ENCODE measurements at regions not wholly inside any gene's neighbourhood (a gene's known extent, or its start where the extent isn't known, plus 50 kb on each side); places are given as distances from the start of the nearest gene placed in this dataset.

DNA sequence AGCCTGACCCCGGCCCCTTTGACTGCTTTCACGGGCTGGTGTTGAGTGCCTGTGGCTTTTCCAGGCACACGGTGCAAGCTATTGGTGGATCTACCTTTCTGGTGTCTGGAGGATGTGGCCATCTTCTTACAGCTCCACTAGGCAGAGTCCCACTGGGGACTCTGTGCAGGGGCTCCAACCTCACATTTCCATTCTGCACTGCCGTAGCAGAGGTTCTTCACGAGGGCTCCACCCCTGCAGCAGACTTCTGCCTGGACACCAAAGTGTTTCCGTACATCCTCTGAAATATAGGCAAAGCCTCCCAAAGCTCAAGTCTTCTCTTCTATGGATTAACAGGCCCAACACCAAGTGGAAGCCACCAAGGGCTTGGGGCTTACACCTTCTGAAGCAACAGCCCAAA lies 691.5 kb upstream of the POU3F2 start:
- TF ChIP-seq CTCF (conservative IDR thresholded peaks at IDR 0.05; ENCODE audit: low read depth, low read length) (no peak), EZH2 (IDR thresholded peaks at IDR 0.05; ENCODE audit: borderline replicate concordance, low read depth, low read length, poor library complexity, severe bottlenecking) (no peak)
